Type B pancreatic cell (in vitro differentiated cells): ENCODE measurements at regions not wholly inside any gene's neighbourhood (a gene's known extent, or its start where the extent isn't known, plus 50 kb on each side); places are given as distances from the start of the nearest gene placed in this dataset.

Source experiments
- DNase-seq: peaks from one replicate; pipeline ENCODE4 v3.0.0; 2021; ENCODE audit warnings: mixed read lengths; ENCODE audit not compliant: unreplicated experiment; ENCODE audit errors: extremely low spot score
- H3K27ac Mint-ChIP-seq: 2 replicates; pipeline ENCODE4 v1.8.0; 2021; ENCODE audit warnings: mild to moderate bottlenecking, mixed read lengths
- H3K27me3 Mint-ChIP-seq: 2 replicates; pipeline ENCODE4 v1.8.0; 2021; ENCODE audit warnings: mixed read lengths
- H3K36me3 Mint-ChIP-seq: 2 replicates; pipeline ENCODE4 v1.8.0; 2021; ENCODE audit warnings: mixed read lengths
- H3K4me1 Mint-ChIP-seq: one replicate; pipeline ENCODE4 v1.8.0; 2021; ENCODE audit warnings: mixed read lengths; ENCODE audit not compliant: unreplicated experiment
- H3K4me3 Mint-ChIP-seq: 2 replicates; pipeline ENCODE4 v1.8.0; 2021; ENCODE audit warnings: mild to moderate bottlenecking, mixed read lengths
- H3K9me3 Mint-ChIP-seq: 2 replicates; pipeline ENCODE4 v1.8.0; 2021; ENCODE audit warnings: mixed read lengths
- TF ChIP-seq, protein P1 (sequence below): fragments of 200-600 bp; sonication (generic); conservative IDR thresholded peaks from 2 replicates; pipeline ENCODE4 v1.5.0; 2021; ENCODE audit warnings: antibody characterized with exemption, mild to moderate bottlenecking

GRCh38 chr10:78513986-78514385 lies 480.3 kb downstream of the RPS24 start:
- no peaks in the 10 kb centered on the region for H3K36me3 Mint-ChIP-seq
- H3K4me1 Mint-ChIP-seq, result peaks cover 31% of the 10 kb centered on the region
- H3K27ac Mint-ChIP-seq, result no peak overlapping the region
- TF ChIP-seq, protein P1, sequence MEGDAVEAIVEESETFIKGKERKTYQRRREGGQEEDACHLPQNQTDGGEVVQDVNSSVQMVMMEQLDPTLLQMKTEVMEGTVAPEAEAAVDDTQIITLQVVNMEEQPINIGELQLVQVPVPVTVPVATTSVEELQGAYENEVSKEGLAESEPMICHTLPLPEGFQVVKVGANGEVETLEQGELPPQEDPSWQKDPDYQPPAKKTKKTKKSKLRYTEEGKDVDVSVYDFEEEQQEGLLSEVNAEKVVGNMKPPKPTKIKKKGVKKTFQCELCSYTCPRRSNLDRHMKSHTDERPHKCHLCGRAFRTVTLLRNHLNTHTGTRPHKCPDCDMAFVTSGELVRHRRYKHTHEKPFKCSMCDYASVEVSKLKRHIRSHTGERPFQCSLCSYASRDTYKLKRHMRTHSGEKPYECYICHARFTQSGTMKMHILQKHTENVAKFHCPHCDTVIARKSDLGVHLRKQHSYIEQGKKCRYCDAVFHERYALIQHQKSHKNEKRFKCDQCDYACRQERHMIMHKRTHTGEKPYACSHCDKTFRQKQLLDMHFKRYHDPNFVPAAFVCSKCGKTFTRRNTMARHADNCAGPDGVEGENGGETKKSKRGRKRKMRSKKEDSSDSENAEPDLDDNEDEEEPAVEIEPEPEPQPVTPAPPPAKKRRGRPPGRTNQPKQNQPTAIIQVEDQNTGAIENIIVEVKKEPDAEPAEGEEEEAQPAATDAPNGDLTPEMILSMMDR, result no peak
- no peaks in the 10 kb centered on the region for H3K9me3 Mint-ChIP-seq
- peak; percentile 18 for DNase-seq
- no peaks in the 10 kb centered on the region for H3K27me3 Mint-ChIP-seq
- no peak overlapping the region for H3K4me3 Mint-ChIP-seq

- H3K27ac Mint-ChIP-seq, result no peak overlapping the region
- no peaks in the 10 kb centered on the region for H3K9me3 Mint-ChIP-seq
- H3K4me3 Mint-ChIP-seq, result no peak overlapping the region
- H3K27me3 Mint-ChIP-seq, result no peaks in the 10 kb centered on the region
- TF ChIP-seq, protein P1, result no peak
- peak; percentile 48 for DNase-seq
- no peaks in the 10 kb centered on the region for H3K36me3 Mint-ChIP-seq
- H3K4me1 Mint-ChIP-seq, result peaks cover 26% of the 10 kb centered on the region
Observed at GRCh38 chr10:78514459-78514858, 480.8 kb downstream of the RPS24 start.

- DNase-seq, result peak; percentile 50
- Mint-ChIP-seq H3K27me3 (no peaks in the 10 kb centered on the region), H3K4me1 (peaks cover 18% of the 10 kb centered on the region), H3K27ac (no peak overlapping the region), H3K4me3 (no peak overlapping the region), H3K36me3 (no peaks in the 10 kb centered on the region), H3K9me3 (no peaks in the 10 kb centered on the region)
- TF ChIP-seq, protein P1, result no peak
Observed at GRCh38 chr10:78515038-78515872, 481.6 kb downstream of the RPS24 start.

GRCh38 chr10:78515873-78516153 lies 482.1 kb downstream of the RPS24 start:
- no peak for DNase-seq
- no peaks in the 10 kb centered on the region for H3K9me3 Mint-ChIP-seq
- H3K27ac Mint-ChIP-seq, result no peak overlapping the region
- H3K36me3 Mint-ChIP-seq, result no peaks in the 10 kb centered on the region
- peaks cover 16% of the 10 kb centered on the region for H3K4me1 Mint-ChIP-seq
- TF ChIP-seq, protein P1, result no peak
- no peak overlapping the region for H3K4me3 Mint-ChIP-seq
- no peaks in the 10 kb centered on the region for H3K27me3 Mint-ChIP-seq

- no peak overlapping the region for H3K4me3 Mint-ChIP-seq
- H3K36me3 Mint-ChIP-seq, result no peaks in the 10 kb centered on the region
- H3K4me1 Mint-ChIP-seq, result peaks cover 18% of the 10 kb centered on the region
- H3K27ac Mint-ChIP-seq, result no peak overlapping the region
- peaks cover 3% of the 10 kb centered on the region for H3K9me3 Mint-ChIP-seq
- TF ChIP-seq, protein P1, result no peak
- no peaks in the 10 kb centered on the region for H3K27me3 Mint-ChIP-seq
- DNase-seq, result no peak
Observed at GRCh38 chr10:78516236-78516635, 482.6 kb downstream of the RPS24 start.
